GM12864 (cell line): ENCODE measurements at regions not wholly inside any gene's neighbourhood (a gene's known extent, or its start where the extent isn't known, plus 50 kb on each side); places are given as distances from the start of the nearest gene placed in this dataset.

ENCODE experiments used
- DNase-seq: peaks from one replicate; pipeline ENCODE4 v3.0.0-alpha.2; 2011; ENCODE audit warnings: low read depth
- H3K4me3 ChIP-seq: 2 replicates; pipeline ENCODE4 v1.5.1; 2011; ENCODE audit warnings: mild to moderate bottlenecking, low read depth, low read length, control low read depth
- TF ChIP-seq, protein P1 (sequence below): IDR thresholded peaks from 2 replicates; pipeline ENCODE4 v1.5.1; 2011; ENCODE audit warnings: low read depth, mild to moderate bottlenecking, moderate library complexity, low read length, control low read depth, inconsistent platforms; ENCODE audit errors: missing control alignments

- DNase-seq = no peak
- H3K4me3 ChIP-seq = no peak overlapping the region
- TF ChIP-seq, protein P1, sequence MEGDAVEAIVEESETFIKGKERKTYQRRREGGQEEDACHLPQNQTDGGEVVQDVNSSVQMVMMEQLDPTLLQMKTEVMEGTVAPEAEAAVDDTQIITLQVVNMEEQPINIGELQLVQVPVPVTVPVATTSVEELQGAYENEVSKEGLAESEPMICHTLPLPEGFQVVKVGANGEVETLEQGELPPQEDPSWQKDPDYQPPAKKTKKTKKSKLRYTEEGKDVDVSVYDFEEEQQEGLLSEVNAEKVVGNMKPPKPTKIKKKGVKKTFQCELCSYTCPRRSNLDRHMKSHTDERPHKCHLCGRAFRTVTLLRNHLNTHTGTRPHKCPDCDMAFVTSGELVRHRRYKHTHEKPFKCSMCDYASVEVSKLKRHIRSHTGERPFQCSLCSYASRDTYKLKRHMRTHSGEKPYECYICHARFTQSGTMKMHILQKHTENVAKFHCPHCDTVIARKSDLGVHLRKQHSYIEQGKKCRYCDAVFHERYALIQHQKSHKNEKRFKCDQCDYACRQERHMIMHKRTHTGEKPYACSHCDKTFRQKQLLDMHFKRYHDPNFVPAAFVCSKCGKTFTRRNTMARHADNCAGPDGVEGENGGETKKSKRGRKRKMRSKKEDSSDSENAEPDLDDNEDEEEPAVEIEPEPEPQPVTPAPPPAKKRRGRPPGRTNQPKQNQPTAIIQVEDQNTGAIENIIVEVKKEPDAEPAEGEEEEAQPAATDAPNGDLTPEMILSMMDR = no peak
These were observed 151.2 kb upstream of the KIF2A start for GRCh38 chr5:62154758-62155157.

DNA sequence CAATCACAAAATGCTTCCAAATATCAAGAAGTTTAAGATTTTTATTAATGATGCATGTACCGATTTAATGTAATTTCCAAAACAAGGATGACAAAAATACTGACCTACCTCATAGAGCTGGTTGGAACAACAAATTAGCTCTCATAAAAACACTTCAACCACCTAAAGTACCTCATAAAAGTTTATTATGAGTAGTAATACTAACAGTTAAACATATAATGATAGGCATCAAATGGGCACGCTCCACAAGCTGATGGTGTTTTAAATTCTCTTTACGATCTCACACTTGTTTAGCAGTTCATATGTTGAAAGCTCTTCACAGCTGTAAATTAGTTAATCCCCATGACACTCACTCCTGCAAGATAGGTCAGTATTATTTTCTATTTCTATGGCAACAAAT lies 150.0 kb upstream of the KIF2A start:
- no peak for DNase-seq
- no peak overlapping the region for H3K4me3 ChIP-seq
- TF ChIP-seq, protein P1 = no peak

GRCh38 chr5:62167561-62168057 lies 138.4 kb upstream of the KIF2A start:
- TF ChIP-seq, protein P1 = no peak
- H3K4me3 ChIP-seq = no peak overlapping the region
- DNase-seq = no peak

DNA sequence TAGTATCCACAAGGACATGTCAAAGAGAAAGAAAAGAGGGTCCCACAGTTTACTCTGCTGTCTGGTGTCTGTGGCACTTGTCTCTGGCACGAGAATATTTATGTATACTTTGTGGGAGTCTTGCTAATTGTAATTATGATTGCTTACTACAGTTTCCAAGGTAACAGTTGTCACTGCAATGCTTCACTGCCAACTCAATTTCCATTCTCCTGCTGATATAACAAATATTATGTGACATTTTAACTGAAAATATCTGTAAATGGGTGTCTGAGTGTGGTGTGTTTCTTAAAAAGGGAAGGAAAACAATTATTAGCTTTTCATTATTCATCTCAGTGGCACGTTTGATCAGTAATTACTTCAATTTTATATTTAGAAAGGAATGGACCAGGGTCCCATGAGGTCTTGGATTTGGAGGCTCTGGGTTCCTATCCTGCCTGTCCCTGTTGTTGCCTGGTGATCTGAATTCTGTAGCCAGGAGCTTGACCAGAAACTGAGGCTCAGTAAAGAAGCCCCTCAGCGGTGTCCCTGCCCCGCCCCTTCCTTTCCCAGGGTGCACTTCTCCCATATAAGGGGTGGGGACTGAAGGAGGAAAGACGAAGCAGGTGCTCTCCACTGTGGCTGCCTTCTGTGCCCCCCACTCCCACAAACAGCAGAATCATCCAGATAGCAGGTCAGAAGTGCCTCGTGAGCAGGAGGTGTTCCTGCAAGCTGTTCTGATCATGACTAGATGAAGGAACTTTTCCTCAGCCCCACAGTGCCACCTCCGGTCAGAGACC lies 137.3 kb upstream of the KIF2A start:
- TF ChIP-seq, protein P1 = no peak
- DNase-seq = no peak
- no peak overlapping the region for H3K4me3 ChIP-seq

DNA sequence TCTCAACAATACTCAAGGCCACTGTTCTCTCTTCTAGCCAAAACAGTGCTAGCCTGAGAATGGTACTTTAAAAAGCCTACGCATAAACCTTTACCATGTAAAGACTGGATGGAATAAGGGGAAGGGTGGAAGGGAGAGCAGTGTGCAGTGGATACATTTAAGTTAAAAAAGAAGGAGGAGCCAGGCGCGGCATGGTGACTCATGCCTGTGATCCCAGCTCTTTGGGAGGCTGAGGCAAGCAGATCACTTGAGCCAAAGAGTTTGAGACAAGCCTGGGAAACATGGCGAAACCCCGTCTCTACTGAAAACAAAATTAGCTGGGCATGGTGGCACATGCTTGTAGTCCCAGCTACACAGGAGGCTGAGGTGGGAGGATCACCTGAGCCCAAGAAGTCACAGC lies 127.7 kb upstream of the KIF2A start:
- no peak for DNase-seq
- H3K4me3 ChIP-seq = no peak overlapping the region
- TF ChIP-seq, protein P1 = no peak

DNA sequence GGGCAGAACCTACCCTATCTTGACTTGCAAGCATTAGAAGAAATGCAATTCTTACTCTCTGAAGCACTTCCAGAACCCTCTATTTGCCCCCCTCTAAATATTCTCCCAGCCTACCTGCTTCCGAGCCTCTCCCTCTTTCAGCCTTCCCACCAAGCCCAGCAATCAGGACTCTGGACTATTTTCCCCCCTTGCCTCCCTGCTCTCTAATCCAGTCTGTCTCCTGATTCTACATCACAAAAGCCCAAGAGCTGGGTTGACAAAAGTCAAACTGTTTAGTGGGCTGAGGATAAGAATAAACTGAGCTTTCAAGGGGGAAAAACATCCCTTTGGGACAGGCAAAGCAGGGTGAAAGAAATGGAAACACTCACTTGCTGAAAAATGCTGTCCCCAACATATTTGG lies 123.2 kb upstream of the KIF2A start:
- TF ChIP-seq, protein P1 = no peak
- no peak overlapping the region for H3K4me3 ChIP-seq
- DNase-seq = no peak

- no peak for DNase-seq
- no peak overlapping the region for H3K4me3 ChIP-seq
- TF ChIP-seq, protein P1 = no peak
These were observed 122.3 kb upstream of the KIF2A start for GRCh38 chr5:62183727-62184126.
